NCI-H1417 (cell line): ENCODE measurements at regions not wholly inside any gene's neighbourhood (a gene's known extent, or its start where the extent isn't known, plus 50 kb on each side); places are given as distances from the start of the nearest gene placed in this dataset.
"Not testable (repeated sequence)": the region's sequence is repeated elsewhere in the genome, so short reads cannot be mapped to it uniquely, and the experiment has no call there.

Experiments used
- DNase-seq, 3 experiments: peaks; one replicate each; lab custom pipeline; 2025; lab: John Stamatoyannopoulos, UW

- DNase-seq: no peak
Observed at GRCh38 chr6:169927711-169928110, 176.3 kb downstream of the ERMARD start.

- no peak for DNase-seq
Observed at GRCh38 chr6:169926617-169927417, 175.4 kb downstream of the ERMARD start.

- DNase-seq: no peak
Observed at GRCh38 chr6:169923468-169924464, 172.3 kb downstream of the ERMARD start.

GRCh38 chr6:169921853-169922824 is 170.7 kb downstream of the ERMARD start:
- DNase-seq: no peak

GRCh38 chr6:169921217-169921616 is 169.8 kb downstream of the ERMARD start:
- DNase-seq: no peak

- DNase-seq: no peak
Observed at GRCh38 chr6:169920359-169921020, 169.1 kb downstream of the ERMARD start.

- no peak for DNase-seq
Observed at GRCh38 chr6:169918954-169919549, 167.6 kb downstream of the ERMARD start.

- no peak for DNase-seq
Observed at GRCh38 chr6:169918239-169918953, 167.0 kb downstream of the ERMARD start.

- DNase-seq: no peak
Observed at GRCh38 chr6:169917153-169917552, 165.7 kb downstream of the ERMARD start.

- DNase-seq: no peak
Observed at GRCh38 chr6:169915769-169916550, 164.5 kb downstream of the ERMARD start.

GRCh38 chr6:169913745-169914144 is 162.3 kb downstream of the ERMARD start:
- DNase-seq: not testable (repeated sequence)

- no peak for DNase-seq
Observed at GRCh38 chr6:169913096-169913638, 161.7 kb downstream of the ERMARD start.

- no peak for DNase-seq
Observed at GRCh38 chr6:169912266-169913095, 161.1 kb downstream of the ERMARD start.

- no peak for DNase-seq
Observed at GRCh38 chr6:169911264-169912263, 160.1 kb downstream of the ERMARD start.

- DNase-seq: no peak
Observed at GRCh38 chr6:169909113-169909512, 157.7 kb downstream of the ERMARD start.

GRCh38 chr6:169908403-169908933 is 157.0 kb downstream of the ERMARD start:
- no peak for DNase-seq
